ENCODE measurements at regions not wholly inside any gene's neighbourhood (a gene's known extent, or its start where the extent isn't known, plus 50 kb on each side); places are given as distances from the start of the nearest gene placed in this dataset.

DNA sequence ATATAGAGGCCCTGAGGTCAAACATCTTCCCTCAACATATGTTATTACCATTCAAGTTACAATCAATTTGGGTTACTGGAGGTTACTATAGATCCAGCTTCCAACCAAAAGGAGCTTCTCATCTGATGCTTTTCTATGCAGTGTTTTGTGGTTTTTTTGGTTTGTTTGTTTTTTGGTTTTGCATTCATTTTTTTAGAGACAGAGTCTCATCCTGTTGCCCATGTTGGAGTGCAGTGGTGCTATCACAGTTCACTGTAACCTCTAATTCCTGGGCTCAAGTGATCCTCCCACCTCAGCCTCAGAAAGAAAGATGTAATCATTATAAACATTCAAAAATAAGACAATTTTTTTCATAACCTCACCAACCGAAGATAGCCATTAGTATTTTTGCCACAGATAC is 124.4 kb upstream of the JARID2 start:
- no peaks in the 10 kb centered on the region for H3K36me3 ChIP-seq (ENCODE audit: low read depth)
- no peak overlapping the region for H3K27ac ChIP-seq (ENCODE audit: poor library complexity, severe bottlenecking)
- ATAC-seq (ENCODE audit: low read depth) (no peak), DNase-seq (ENCODE audit: low spot score) (no peak)
- no peak overlapping the region for H3K4me3 ChIP-seq (ENCODE audit: severe bottlenecking)
- TF ChIP-seq, protein P1, sequence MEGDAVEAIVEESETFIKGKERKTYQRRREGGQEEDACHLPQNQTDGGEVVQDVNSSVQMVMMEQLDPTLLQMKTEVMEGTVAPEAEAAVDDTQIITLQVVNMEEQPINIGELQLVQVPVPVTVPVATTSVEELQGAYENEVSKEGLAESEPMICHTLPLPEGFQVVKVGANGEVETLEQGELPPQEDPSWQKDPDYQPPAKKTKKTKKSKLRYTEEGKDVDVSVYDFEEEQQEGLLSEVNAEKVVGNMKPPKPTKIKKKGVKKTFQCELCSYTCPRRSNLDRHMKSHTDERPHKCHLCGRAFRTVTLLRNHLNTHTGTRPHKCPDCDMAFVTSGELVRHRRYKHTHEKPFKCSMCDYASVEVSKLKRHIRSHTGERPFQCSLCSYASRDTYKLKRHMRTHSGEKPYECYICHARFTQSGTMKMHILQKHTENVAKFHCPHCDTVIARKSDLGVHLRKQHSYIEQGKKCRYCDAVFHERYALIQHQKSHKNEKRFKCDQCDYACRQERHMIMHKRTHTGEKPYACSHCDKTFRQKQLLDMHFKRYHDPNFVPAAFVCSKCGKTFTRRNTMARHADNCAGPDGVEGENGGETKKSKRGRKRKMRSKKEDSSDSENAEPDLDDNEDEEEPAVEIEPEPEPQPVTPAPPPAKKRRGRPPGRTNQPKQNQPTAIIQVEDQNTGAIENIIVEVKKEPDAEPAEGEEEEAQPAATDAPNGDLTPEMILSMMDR (IDR thresholded peaks at IDR 0.05; ENCODE audit: poor library complexity, severe bottlenecking) = no peak
- H3K9me3 ChIP-seq (ENCODE audit: severe bottlenecking) = no peaks in the 10 kb centered on the region
- H3K4me1 ChIP-seq (ENCODE audit: insufficient read depth, poor library complexity, severe bottlenecking) = no peaks in the 10 kb centered on the region
- no peaks in the 10 kb centered on the region for H3K27me3 ChIP-seq (ENCODE audit: insufficient read depth, poor library complexity, severe bottlenecking)

DNA sequence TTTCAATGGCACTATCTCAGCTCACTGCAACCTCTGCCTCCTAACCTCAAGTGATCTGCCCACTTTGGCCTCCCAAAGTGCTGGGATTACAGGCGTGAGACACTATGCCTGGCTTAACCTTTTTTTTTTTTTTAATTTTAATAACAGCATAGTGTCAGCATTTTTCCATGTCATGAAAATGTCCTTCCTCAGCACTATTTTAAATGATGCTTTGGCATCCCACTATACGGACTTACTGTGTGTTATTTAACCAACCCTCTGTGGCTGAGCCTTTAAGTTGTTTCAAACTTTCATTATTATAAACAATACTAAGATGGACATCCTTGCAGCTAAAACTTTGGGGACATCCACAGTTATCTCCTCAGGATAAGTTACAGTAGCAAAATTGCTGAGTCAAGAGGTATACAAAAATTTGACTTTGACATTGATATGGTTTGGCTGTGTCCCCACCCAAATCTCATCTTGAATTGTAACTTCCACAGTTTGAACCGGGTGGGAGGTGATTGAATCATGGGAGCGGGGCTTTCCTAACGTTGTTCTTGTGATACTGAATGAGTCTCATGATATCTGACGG is 123.8 kb upstream of the JARID2 start:
- Histone ChIP-seq H3K27ac (ENCODE audit: poor library complexity, severe bottlenecking) (no peak overlapping the region), H3K36me3 (ENCODE audit: low read depth) (no peaks in the 10 kb centered on the region), H3K27me3 (ENCODE audit: insufficient read depth, poor library complexity, severe bottlenecking) (no peaks in the 10 kb centered on the region), H3K9me3 (ENCODE audit: severe bottlenecking) (no peaks in the 10 kb centered on the region), H3K4me1 (ENCODE audit: insufficient read depth, poor library complexity, severe bottlenecking) (no peaks in the 10 kb centered on the region), H3K4me3 (ENCODE audit: severe bottlenecking) (no peak overlapping the region)
- ATAC-seq (ENCODE audit: low read depth) (no peak), DNase-seq (ENCODE audit: low spot score) (no peak)
- TF ChIP-seq, protein P1 (IDR thresholded peaks at IDR 0.05; ENCODE audit: poor library complexity, severe bottlenecking) = no peak

DNA sequence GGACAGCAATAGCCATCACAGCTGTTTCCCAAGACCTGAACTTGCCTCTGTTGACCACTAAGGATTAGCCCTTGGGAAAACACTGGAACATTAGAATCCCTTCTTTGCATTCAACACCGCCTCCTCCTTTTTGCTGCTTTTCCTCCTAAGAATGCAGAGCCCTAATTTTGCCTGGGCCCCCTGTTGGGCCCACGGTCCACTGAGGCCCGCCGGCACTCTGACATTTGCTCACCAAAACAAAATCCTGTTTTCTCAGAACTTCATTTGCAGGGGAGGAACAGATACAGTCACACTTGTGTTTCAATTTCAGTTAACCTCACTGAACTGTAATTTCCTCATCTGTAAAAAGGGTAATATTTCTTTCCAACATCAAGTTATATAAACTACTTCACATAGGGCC is 116.0 kb upstream of the JARID2 start:
- ATAC-seq (ENCODE audit: low read depth) (no peak), DNase-seq (ENCODE audit: low spot score) (no peak)

DNA sequence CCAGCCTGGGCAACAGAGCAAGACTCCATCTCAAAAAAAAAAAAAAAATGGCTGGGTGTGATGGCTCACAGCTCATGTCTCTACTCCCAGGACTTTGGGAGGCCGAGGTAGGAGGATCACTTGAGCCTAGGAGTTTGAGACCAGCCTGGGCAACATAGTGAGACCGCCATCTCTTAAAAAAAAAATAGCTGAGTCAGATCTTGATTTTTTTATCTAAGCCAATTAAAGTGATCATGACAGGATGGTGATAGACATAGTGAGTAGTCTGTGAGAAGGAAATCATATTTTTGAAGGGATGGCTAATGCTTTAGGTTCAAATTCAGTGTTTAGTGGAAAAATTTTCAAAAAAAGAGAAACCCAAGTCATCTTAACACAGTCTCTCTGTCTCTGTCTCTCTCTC is 114.6 kb upstream of the JARID2 start:
- DNase-seq (ENCODE audit: low spot score) (no peak), ATAC-seq (ENCODE audit: low read depth) (no peak)
- no peak overlapping the region for H3K27ac ChIP-seq (ENCODE audit: poor library complexity, severe bottlenecking)
- TF ChIP-seq, protein P1 (IDR thresholded peaks at IDR 0.05; ENCODE audit: poor library complexity, severe bottlenecking) = no peak
- H3K9me3 ChIP-seq (ENCODE audit: severe bottlenecking) = no peaks in the 10 kb centered on the region
- H3K4me1 ChIP-seq (ENCODE audit: insufficient read depth, poor library complexity, severe bottlenecking) = peaks cover 27% of the 10 kb centered on the region
- no peaks in the 10 kb centered on the region for H3K36me3 ChIP-seq (ENCODE audit: low read depth)
- no peaks in the 10 kb centered on the region for H3K27me3 ChIP-seq (ENCODE audit: insufficient read depth, poor library complexity, severe bottlenecking)
- H3K4me3 ChIP-seq (ENCODE audit: severe bottlenecking) = no peak overlapping the region

More for the DNA sequence above, 116.0 kb upstream of the JARID2 start:
- Histone ChIP-seq H3K4me1 (ENCODE audit: insufficient read depth, poor library complexity, severe bottlenecking) (peaks cover 27% of the 10 kb centered on the region), H3K27ac (ENCODE audit: poor library complexity, severe bottlenecking) (no peak overlapping the region), H3K27me3 (ENCODE audit: insufficient read depth, poor library complexity, severe bottlenecking) (no peaks in the 10 kb centered on the region), H3K36me3 (ENCODE audit: low read depth) (no peaks in the 10 kb centered on the region), H3K4me3 (ENCODE audit: severe bottlenecking) (no peak overlapping the region), H3K9me3 (ENCODE audit: severe bottlenecking) (no peaks in the 10 kb centered on the region)
- TF ChIP-seq, protein P1 (IDR thresholded peaks at IDR 0.05; ENCODE audit: poor library complexity, severe bottlenecking) = no peak

DNA sequence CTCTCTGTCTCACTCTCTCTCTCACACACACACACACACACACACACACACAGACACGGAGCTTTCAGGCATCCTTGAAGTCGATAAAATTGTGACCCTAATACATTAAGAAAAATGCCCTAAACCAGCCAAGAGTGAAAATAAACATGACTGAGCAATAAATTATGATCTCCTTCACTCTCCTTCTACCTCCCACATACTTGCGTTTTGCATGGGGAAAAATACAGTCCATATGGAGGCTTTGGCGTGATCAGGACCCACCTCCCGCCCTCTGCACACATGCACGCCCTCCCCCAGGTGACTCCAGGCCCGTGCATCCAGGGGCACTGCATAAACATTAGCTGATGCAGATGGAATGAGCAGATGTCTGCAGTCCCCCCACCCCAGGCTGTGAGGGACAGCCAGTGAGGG is 114.2 kb upstream of the JARID2 start:
- Histone ChIP-seq H3K9me3 (ENCODE audit: severe bottlenecking) (no peaks in the 10 kb centered on the region), H3K4me1 (ENCODE audit: insufficient read depth, poor library complexity, severe bottlenecking) (peaks cover 27% of the 10 kb centered on the region), H3K4me3 (ENCODE audit: severe bottlenecking) (no peak overlapping the region), H3K27me3 (ENCODE audit: insufficient read depth, poor library complexity, severe bottlenecking) (no peaks in the 10 kb centered on the region), H3K36me3 (ENCODE audit: low read depth) (no peaks in the 10 kb centered on the region), H3K27ac (ENCODE audit: poor library complexity, severe bottlenecking) (peak overlapping the region; percentile 90)
- ATAC-seq (ENCODE audit: low read depth) (no peak), DNase-seq (ENCODE audit: low spot score) (no peak)
- TF ChIP-seq, protein P1 (IDR thresholded peaks at IDR 0.05; ENCODE audit: poor library complexity, severe bottlenecking) = no peak
